GM12875 (cell line): ENCODE measurements at regions not wholly inside any gene's neighbourhood (a gene's known extent, or its start where the extent isn't known, plus 50 kb on each side); places are given as distances from the start of the nearest gene placed in this dataset.

ENCODE experiments used
- H3K4me3 ChIP-seq: one replicate; pipeline ENCODE4 v1.5.1; 2011; ENCODE audit warnings: low read depth, low read length, control low read depth
- CTCF ChIP-seq: IDR thresholded peaks from 2 replicates; pipeline ENCODE4 v1.5.1; 2011; ENCODE audit warnings: low read depth, mild to moderate bottlenecking, control low read depth, inconsistent platforms, low read length, moderate library complexity, borderline replicate concordance; ENCODE audit not compliant: insufficient read depth

- no peak for TF ChIP-seq CTCF
- H3K4me3 ChIP-seq, result no peak overlapping the region
Observed at GRCh38 chr5:54760182-54760935, 225.0 kb downstream of the ESM1 start.

GRCh38 chr5:54758038-54758437, 227.4 kb downstream of the ESM1 start:
- no peak overlapping the region for H3K4me3 ChIP-seq
- TF ChIP-seq CTCF, result no peak

GRCh38 chr5:54757541-54757940, 227.9 kb downstream of the ESM1 start:
- no peak for TF ChIP-seq CTCF
- no peak overlapping the region for H3K4me3 ChIP-seq

- H3K4me3 ChIP-seq, result no peak overlapping the region
- no peak for TF ChIP-seq CTCF
Observed at GRCh38 chr5:54756796-54757402, 228.5 kb downstream of the ESM1 start.

GRCh38 chr5:54756301-54756700, 229.1 kb downstream of the ESM1 start:
- no peak overlapping the region for H3K4me3 ChIP-seq
- no peak for TF ChIP-seq CTCF

GRCh38 chr5:54754878-54755277, 230.5 kb downstream of the ESM1 start:
- no peak for TF ChIP-seq CTCF
- no peak overlapping the region for H3K4me3 ChIP-seq

GRCh38 chr5:54754420-54754819, 231.0 kb downstream of the ESM1 start:
- no peak for TF ChIP-seq CTCF
- no peak overlapping the region for H3K4me3 ChIP-seq
